Myocyte (in vitro differentiated cells): ENCODE measurements at regions not wholly inside any gene's neighbourhood (a gene's known extent, or its start where the extent isn't known, plus 50 kb on each side); places are given as distances from the start of the nearest gene placed in this dataset.
"Not testable (repeated sequence)": the region's sequence is repeated elsewhere in the genome, so short reads cannot be mapped to it uniquely, and the experiment has no call there.

Source experiments
- DNase-seq: peaks from one replicate; pipeline ENCODE4 v3.0.0-alpha.2; 2012; ENCODE audit warnings: low read depth

GRCh38 chrX:53883196-53883595, 161.1 kb downstream of the PHF8 start:
- DNase-seq, result no peak

- DNase-seq, result peak; percentile 1
These were observed 161.9 kb downstream of the PHF8 start for GRCh38 chrX:53882331-53882730.

GRCh38 chrX:53880786-53881185, 163.5 kb downstream of the PHF8 start:
- not testable (repeated sequence) for DNase-seq

- DNase-seq, result no peak
These were observed 173.4 kb upstream of the HUWE1 start for GRCh38 chrX:53859890-53860289.

- DNase-seq, result peak; percentile 2
These were observed 145.4 kb upstream of the HUWE1 start for GRCh38 chrX:53831662-53832635.

GRCh38 chrX:53824686-53825085, 138.2 kb upstream of the HUWE1 start:
- DNase-seq, result no peak

- DNase-seq, result not testable (repeated sequence)
These were observed 131.6 kb upstream of the HUWE1 start for GRCh38 chrX:53818115-53818514.

GRCh38 chrX:53817548-53817947, 131.0 kb upstream of the HUWE1 start:
- no peak for DNase-seq

GRCh38 chrX:53813670-53814440, 127.3 kb upstream of the HUWE1 start:
- DNase-seq, result no peak

GRCh38 chrX:53798281-53798680, 111.8 kb upstream of the HUWE1 start:
- no peak for DNase-seq

- DNase-seq, result no peak
These were observed 109.1 kb upstream of the HUWE1 start for GRCh38 chrX:53795576-53795975.

GRCh38 chrX:53794181-53794580, 107.7 kb upstream of the HUWE1 start:
- DNase-seq, result no peak

- no peak for DNase-seq
These were observed 82.3 kb upstream of the HUWE1 start for GRCh38 chrX:53768865-53769264.

GRCh38 chrX:53768451-53768850, 81.9 kb upstream of the HUWE1 start:
- DNase-seq, result no peak

- no peak for DNase-seq
These were observed 81.0 kb upstream of the HUWE1 start for GRCh38 chrX:53767544-53767943.

- not testable (repeated sequence) for DNase-seq
These were observed 70.7 kb upstream of the HUWE1 start for GRCh38 chrX:53757181-53757580.

- no peak for DNase-seq
These were observed 60.2 kb upstream of the HUWE1 start for GRCh38 chrX:53746718-53747117.

GRCh38 chrX:53743244-53743643, 56.7 kb upstream of the HUWE1 start:
- DNase-seq, result no peak

- no peak for DNase-seq
These were observed 51.9 kb upstream of the HUWE1 start for GRCh38 chrX:53738370-53738906.
